ENCODE measurements at regions not wholly inside any gene's neighbourhood (a gene's known extent, or its start where the extent isn't known, plus 50 kb on each side); places are given as distances from the start of the nearest gene placed in this dataset.

DNA sequence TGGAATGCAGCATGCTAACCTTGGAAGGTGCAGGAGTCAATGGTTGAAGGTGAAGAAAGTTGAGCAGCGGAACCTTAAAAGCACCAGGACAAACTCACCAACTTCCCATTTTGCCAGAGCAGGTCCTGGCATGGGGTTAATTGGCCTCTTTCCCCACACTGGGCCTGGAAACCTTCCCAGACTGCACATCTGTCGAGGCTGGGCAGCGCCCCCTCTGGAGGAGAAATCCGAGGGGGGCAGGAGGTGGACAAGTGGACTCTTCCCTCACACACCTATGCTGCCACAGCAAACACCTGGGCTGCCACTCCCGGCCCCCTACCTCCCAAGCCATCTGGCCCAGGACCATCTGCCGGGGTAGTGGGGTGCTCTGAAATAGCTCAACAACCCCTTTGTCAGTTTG, 232.4 kb downstream of the CBLN1 start:
- Histone ChIP-seq H3K4me1 (ENCODE audit: control insufficient read depth in 5 of 5, insufficient read depth in 5 of 5, low read length in 5 of 5) (no peaks in the 10 kb centered on the region), H3K36me3 (ENCODE audit: control insufficient read depth in 4 of 4, insufficient read depth in 4 of 4, low read length in 4 of 4) (no peaks in the 10 kb centered on the region), H3K27me3 (ENCODE audit: control insufficient read depth in 3 of 3, insufficient read depth in 3 of 3, low read length in 2 of 3) (no peaks in the 10 kb centered on the region), H3K9me3 (ENCODE audit: control insufficient read depth in 4 of 4, insufficient read depth in 3 of 4, low read length in 3 of 4) (no peaks in the 10 kb centered on the region), H3K9ac (ENCODE audit: insufficient read depth in 1 of 2, low read length in 2 of 2) (no peak overlapping the region), H3K27ac (ENCODE audit: low read depth in 1 of 2, low read length in 1 of 2) (no peak overlapping the region), H3K4me3 (no peak overlapping the region)
- ATAC-seq (ENCODE audit: insufficient read depth, low FRiP score): no peak
- DNase-seq: no peak
- TF ChIP-seq, protein P1, sequence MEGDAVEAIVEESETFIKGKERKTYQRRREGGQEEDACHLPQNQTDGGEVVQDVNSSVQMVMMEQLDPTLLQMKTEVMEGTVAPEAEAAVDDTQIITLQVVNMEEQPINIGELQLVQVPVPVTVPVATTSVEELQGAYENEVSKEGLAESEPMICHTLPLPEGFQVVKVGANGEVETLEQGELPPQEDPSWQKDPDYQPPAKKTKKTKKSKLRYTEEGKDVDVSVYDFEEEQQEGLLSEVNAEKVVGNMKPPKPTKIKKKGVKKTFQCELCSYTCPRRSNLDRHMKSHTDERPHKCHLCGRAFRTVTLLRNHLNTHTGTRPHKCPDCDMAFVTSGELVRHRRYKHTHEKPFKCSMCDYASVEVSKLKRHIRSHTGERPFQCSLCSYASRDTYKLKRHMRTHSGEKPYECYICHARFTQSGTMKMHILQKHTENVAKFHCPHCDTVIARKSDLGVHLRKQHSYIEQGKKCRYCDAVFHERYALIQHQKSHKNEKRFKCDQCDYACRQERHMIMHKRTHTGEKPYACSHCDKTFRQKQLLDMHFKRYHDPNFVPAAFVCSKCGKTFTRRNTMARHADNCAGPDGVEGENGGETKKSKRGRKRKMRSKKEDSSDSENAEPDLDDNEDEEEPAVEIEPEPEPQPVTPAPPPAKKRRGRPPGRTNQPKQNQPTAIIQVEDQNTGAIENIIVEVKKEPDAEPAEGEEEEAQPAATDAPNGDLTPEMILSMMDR (IDR thresholded peaks at IDR 0.05; ENCODE audit: control extremely low read depth, extremely low read depth): no peak
- WGBS, 2 donors: 66 to 73% methylated on average over 6 of the region's 6 CpGs

DNA sequence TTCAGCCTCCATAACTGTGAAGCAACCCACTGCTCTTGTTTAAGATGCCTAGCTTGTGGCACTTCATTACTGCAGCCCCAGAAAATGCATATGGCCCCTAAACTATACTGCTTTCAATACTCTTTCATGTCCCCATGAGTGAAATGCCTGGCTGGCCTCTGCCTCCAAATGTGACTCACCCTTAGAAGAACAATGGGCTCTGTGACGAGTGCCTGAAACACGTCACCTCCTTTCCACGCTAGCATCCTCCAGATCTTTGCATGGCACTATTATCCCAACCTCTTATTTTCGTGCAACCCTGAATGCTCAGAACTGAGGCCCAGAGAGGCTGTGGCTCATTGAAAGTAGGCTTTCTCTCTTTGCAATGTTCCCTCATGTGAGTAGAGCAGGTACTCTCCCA, 233.1 kb downstream of the CBLN1 start:
- 52 to 68% methylated on average over 4 of the region's 4 CpGs for WGBS, 2 donors

DNA sequence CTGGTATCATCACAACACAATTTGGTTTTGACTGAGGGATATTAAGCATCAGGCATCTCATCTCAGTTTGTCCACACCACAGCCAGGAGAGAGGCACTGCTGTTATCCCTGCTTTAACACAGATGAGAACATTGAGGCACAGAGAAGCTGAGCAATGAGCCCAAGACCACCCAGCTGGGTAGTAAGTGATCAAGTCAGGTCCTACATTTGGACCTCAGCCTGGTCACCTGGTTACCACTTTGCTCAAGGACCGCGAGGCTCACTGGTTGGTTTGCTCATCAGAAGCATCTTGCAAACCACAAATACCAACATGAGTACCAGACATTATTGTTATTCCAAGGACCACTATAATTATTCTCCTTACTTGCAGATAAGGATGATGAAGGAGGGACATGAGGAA, 245.5 kb downstream of the CBLN1 start:
- Histone ChIP-seq H3K27me3 (ENCODE audit: control insufficient read depth in 3 of 3, insufficient read depth in 3 of 3, low read length in 2 of 3) (no peaks in the 10 kb centered on the region), H3K9me3 (ENCODE audit: control insufficient read depth in 4 of 4, insufficient read depth in 3 of 4, low read length in 3 of 4) (no peaks in the 10 kb centered on the region), H3K9ac (ENCODE audit: insufficient read depth in 1 of 2, low read length in 2 of 2) (no peak overlapping the region), H3K4me1 (ENCODE audit: control insufficient read depth in 5 of 5, insufficient read depth in 5 of 5, low read length in 5 of 5) (no peaks in the 10 kb centered on the region), H3K4me3 (no peak overlapping the region), H3K36me3 (ENCODE audit: control insufficient read depth in 4 of 4, insufficient read depth in 4 of 4, low read length in 4 of 4) (no peaks in the 10 kb centered on the region), H3K27ac (ENCODE audit: low read depth in 1 of 2, low read length in 1 of 2) (no peak overlapping the region)
- WGBS, 2 donors: 93 to 98% methylated on average over 2 of the region's 2 CpGs
- ATAC-seq (ENCODE audit: insufficient read depth, low FRiP score) (no peak), DNase-seq (no peak)
- TF ChIP-seq, protein P1 (IDR thresholded peaks at IDR 0.05; ENCODE audit: control extremely low read depth, extremely low read depth): no peak

More for the DNA sequence above, 233.1 kb downstream of the CBLN1 start:
- ATAC-seq (ENCODE audit: insufficient read depth, low FRiP score) (no peak), DNase-seq (no peak)
- no peaks in the 10 kb centered on the region for H3K9me3 ChIP-seq (ENCODE audit: control insufficient read depth in 4 of 4, insufficient read depth in 3 of 4, low read length in 3 of 4)
- H3K4me1 ChIP-seq (ENCODE audit: control insufficient read depth in 5 of 5, insufficient read depth in 5 of 5, low read length in 5 of 5): no peaks in the 10 kb centered on the region
- H3K27ac ChIP-seq (ENCODE audit: low read depth in 1 of 2, low read length in 1 of 2): no peak overlapping the region
- H3K36me3 ChIP-seq (ENCODE audit: control insufficient read depth in 4 of 4, insufficient read depth in 4 of 4, low read length in 4 of 4): no peaks in the 10 kb centered on the region
- no peak overlapping the region for H3K4me3 ChIP-seq
- no peak overlapping the region for H3K9ac ChIP-seq (ENCODE audit: insufficient read depth in 1 of 2, low read length in 2 of 2)
- TF ChIP-seq, protein P1 (IDR thresholded peaks at IDR 0.05; ENCODE audit: control extremely low read depth, extremely low read depth): no peak
- H3K27me3 ChIP-seq (ENCODE audit: control insufficient read depth in 3 of 3, insufficient read depth in 3 of 3, low read length in 2 of 3): no peaks in the 10 kb centered on the region

DNA sequence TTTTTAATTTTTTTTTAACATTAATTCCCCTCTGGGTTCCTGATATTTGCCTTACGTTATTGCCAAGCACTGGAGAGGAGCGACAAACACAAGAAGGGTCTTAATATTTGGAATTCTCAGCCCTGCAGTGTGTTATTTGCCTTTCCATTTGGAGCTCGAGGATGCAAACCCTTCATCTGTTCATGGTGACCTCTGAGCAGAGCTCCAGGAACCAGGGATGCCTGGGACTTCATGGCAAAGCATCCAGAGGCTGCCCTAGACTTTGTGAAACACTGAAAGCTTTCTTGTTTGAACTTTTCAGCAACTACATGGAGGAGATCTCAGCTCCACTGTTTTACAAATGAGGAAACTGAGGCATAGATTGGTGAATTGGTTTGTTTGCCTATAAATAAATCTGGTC, 254.2 kb downstream of the CBLN1 start:
- Histone ChIP-seq H3K9ac (ENCODE audit: insufficient read depth in 1 of 2, low read length in 2 of 2) (no peak overlapping the region), H3K9me3 (ENCODE audit: control insufficient read depth in 4 of 4, insufficient read depth in 3 of 4, low read length in 3 of 4) (peaks cover 0 to 8% (median 0%) of the 10 kb centered on the region in 4 donors), H3K36me3 (ENCODE audit: control insufficient read depth in 4 of 4, insufficient read depth in 4 of 4, low read length in 4 of 4) (no peaks in the 10 kb centered on the region), H3K4me3 (no peak overlapping the region), H3K4me1 (ENCODE audit: control insufficient read depth in 5 of 5, insufficient read depth in 5 of 5, low read length in 5 of 5) (peaks cover 0 to 7% (median 3%) of the 10 kb centered on the region in 5 donors), H3K27ac (ENCODE audit: low read depth in 1 of 2, low read length in 1 of 2) (no peak overlapping the region), H3K27me3 (ENCODE audit: control insufficient read depth in 3 of 3, insufficient read depth in 3 of 3, low read length in 2 of 3) (no peaks in the 10 kb centered on the region)
- TF ChIP-seq, protein P1 (IDR thresholded peaks at IDR 0.05; ENCODE audit: control extremely low read depth, extremely low read depth): no peak
- 58 to 76% methylated on average over 3 of the region's 3 CpGs for WGBS, 2 donors
- ATAC-seq (ENCODE audit: insufficient read depth, low FRiP score): no peak
- DNase-seq: no peak
